ENCODE measurements at regions not wholly inside any gene's neighbourhood (a gene's known extent, or its start where the extent isn't known, plus 50 kb on each side); places are given as distances from the start of the nearest gene placed in this dataset.
"Not testable (repeated sequence)": the region's sequence is repeated elsewhere in the genome, so short reads cannot be mapped to it uniquely, and the experiment has no call there.

DNA sequence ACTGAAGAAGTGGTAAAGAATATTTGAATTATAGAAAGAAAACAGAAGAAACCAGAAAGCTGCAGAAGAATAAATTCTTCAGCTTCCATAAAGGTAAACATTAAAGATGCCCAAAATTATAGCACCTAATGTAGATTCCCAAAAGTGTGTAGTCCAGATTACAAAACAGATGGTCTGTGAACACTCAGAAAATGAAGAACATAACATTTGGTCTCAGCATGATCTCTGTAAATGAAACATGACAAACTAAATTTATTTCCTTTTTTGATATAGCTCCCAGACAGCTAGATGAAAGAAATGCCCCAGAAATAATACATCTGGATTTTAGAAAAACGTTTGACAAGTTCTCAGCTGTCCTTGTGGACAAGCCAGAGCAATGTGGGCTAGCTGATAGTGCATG is 794.2 kb upstream of the NXPH2 start:
- H3K4me1 Mint-ChIP-seq (ENCODE audit: low read depth) = no peaks in the 10 kb centered on the region
- H3K27me3 Mint-ChIP-seq = no peaks in the 10 kb centered on the region
- H3K27ac Mint-ChIP-seq = no peak overlapping the region
- H3K36me3 Mint-ChIP-seq (ENCODE audit: insufficient read depth) = no peaks in the 10 kb centered on the region
- no peak for DNase-seq (ENCODE audit: low spot score, unreplicated experiment)
- no peak for TF ChIP-seq CTCF (IDR thresholded peaks at IDR 0.05; ENCODE audit: unreplicated experiment)
- H3K9me3 Mint-ChIP-seq (ENCODE audit: low read depth) = no peaks in the 10 kb centered on the region
- no peak overlapping the region for H3K4me3 Mint-ChIP-seq (ENCODE audit: low read depth)

- no peak for TF ChIP-seq CTCF (IDR thresholded peaks at IDR 0.05; ENCODE audit: unreplicated experiment)
- Mint-ChIP-seq H3K9me3 (ENCODE audit: low read depth) (no peaks in the 10 kb centered on the region), H3K4me1 (ENCODE audit: low read depth) (no peaks in the 10 kb centered on the region), H3K4me3 (ENCODE audit: low read depth) (no peak overlapping the region), H3K36me3 (ENCODE audit: insufficient read depth) (no peaks in the 10 kb centered on the region), H3K27ac (no peak overlapping the region), H3K27me3 (no peaks in the 10 kb centered on the region)
- no peak for DNase-seq (ENCODE audit: low spot score, unreplicated experiment)
These were observed 776.6 kb upstream of the NXPH2 start for GRCh38 chr2:139556789-139557188.

DNA sequence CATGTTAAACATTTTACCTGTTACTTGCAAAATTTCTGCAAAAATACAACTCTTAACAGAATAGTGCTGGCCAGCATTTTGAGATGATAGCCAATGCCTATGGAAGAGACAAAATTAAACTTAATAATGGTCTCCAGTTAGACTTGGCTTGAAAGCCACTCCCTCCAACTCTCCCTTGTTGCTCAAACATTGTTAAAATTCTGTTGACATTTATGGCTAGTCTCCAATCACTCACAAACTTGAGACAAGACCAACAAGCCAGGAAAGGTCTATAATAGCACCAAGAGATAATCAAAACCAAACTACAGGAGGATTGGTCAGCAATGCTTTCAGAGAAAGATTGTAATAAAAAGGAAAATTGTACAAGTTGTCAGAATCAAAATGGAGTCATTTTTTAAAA is 770.7 kb upstream of the NXPH2 start:
- Mint-ChIP-seq H3K4me3 (ENCODE audit: low read depth) (no peak overlapping the region), H3K36me3 (ENCODE audit: insufficient read depth) (no peaks in the 10 kb centered on the region), H3K27me3 (no peaks in the 10 kb centered on the region), H3K4me1 (ENCODE audit: low read depth) (peaks cover 7% of the 10 kb centered on the region), H3K27ac (no peak overlapping the region), H3K9me3 (ENCODE audit: low read depth) (peaks cover 11% of the 10 kb centered on the region)
- no peak for TF ChIP-seq CTCF (IDR thresholded peaks at IDR 0.05; ENCODE audit: unreplicated experiment)
- no peak for DNase-seq (ENCODE audit: low spot score, unreplicated experiment)

- Mint-ChIP-seq H3K9me3 (ENCODE audit: low read depth) (peaks cover 11% of the 10 kb centered on the region), H3K4me1 (ENCODE audit: low read depth) (peaks cover 7% of the 10 kb centered on the region), H3K4me3 (ENCODE audit: low read depth) (no peak overlapping the region), H3K27ac (no peak overlapping the region), H3K36me3 (ENCODE audit: insufficient read depth) (no peaks in the 10 kb centered on the region), H3K27me3 (no peaks in the 10 kb centered on the region)
- no peak for DNase-seq (ENCODE audit: low spot score, unreplicated experiment)
- TF ChIP-seq CTCF (IDR thresholded peaks at IDR 0.05; ENCODE audit: unreplicated experiment) = no peak
These were observed 770.2 kb upstream of the NXPH2 start for GRCh38 chr2:139550341-139550740.

DNA sequence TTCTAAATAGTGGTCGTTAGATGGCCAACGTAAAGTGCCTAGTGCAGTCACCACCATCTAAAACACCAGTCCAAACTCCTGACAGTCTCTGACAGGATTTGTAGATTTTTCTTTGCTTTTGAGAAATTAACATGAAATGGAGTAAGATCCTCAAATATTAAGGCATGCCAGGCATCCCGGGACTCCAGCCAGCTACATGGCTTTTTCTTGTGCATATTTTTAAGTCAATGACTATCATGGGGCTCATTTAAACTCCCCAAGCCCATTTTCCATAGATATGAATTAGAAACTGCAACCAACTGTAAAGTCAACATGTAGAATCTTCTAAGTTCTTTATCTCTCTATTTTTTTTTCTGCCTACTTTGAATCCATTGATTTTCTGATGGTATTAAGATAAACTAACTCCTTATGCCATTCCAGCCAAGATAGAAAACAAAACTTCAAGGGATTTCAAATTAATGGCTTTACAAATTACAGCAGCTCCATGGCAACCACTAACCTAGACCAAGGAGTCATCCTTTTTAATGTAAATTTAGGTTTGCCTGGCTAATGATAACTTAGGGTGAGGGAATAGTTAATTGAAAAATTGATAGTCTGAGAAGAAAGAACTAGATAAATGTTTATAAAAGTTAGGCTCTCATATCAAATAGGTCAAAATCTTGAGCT is 764.1 kb upstream of the NXPH2 start:
- no peak for TF ChIP-seq CTCF (IDR thresholded peaks at IDR 0.05; ENCODE audit: unreplicated experiment)
- no peak for DNase-seq (ENCODE audit: low spot score, unreplicated experiment)
- Mint-ChIP-seq H3K27ac (no peak overlapping the region), H3K9me3 (ENCODE audit: low read depth) (peaks cover 11% of the 10 kb centered on the region), H3K36me3 (ENCODE audit: insufficient read depth) (no peaks in the 10 kb centered on the region), H3K4me3 (ENCODE audit: low read depth) (no peak overlapping the region), H3K27me3 (no peaks in the 10 kb centered on the region), H3K4me1 (ENCODE audit: low read depth) (peaks cover 6% of the 10 kb centered on the region)

DNA sequence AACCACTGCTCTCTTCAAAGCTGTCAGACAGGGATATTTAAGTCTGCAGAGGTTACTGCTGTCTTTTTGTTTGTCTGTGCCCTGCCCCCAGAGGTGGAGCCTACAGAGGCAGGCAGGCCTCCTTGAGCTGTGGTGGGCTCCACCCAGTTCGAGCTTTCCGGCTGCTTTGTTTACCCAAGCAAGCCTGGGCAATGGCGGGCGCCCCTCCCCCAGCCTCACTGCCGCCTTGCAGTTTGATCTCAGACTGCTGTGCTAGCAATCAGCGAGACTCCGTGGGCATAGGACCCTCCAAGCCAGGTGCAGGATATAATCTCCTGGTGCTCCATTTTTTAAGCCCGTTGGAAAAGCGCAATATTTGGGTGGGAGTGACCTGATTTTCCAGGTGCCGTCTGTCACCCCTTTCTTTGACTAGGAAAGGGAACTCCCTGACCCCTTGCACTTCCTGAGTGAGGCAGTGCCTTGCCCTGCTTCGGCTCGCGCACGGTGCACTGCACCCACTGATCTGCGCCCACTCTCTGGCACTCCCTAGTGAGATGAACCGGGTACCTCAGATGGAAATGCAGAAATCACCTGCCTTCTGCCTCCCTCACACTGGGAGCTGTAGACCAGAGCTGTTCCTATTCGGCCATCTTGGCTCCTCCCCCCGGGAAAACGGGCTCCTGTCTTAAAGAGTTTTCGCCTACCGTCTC is 758.3 kb upstream of the NXPH2 start:
- DNase-seq (ENCODE audit: low spot score, unreplicated experiment); H3K4me3 Mint-ChIP-seq (ENCODE audit: low read depth); H3K9me3 Mint-ChIP-seq (ENCODE audit: low read depth); H3K4me1 Mint-ChIP-seq (ENCODE audit: low read depth); H3K27me3 Mint-ChIP-seq; H3K36me3 Mint-ChIP-seq (ENCODE audit: insufficient read depth); H3K27ac Mint-ChIP-seq: not testable (repeated sequence)
